K562 (cell line): ENCODE measurements at regions not wholly inside any gene's neighbourhood (a gene's known extent, or its start where the extent isn't known, plus 50 kb on each side); places are given as distances from the start of the nearest gene placed in this dataset.
A peak's percentile ranks its signal among the peaks of the same experiment; 100 is the strongest.

Source experiments
- ATAC-seq: fragments of 200-7000 bp; cut with Tn5 transposase; 3 replicates; pipeline ENCODE4 v1.9.1; 2020; ENCODE audit warnings: moderate library complexity
- BruUV-seq: library from RNA; stranded (reverse); fragments of 400-500 nt; replicated peaks from 2 replicates; lab custom pipeline; 2021; lab: Mats Ljungman, UMichigan
- CTCF ChIA-PET: fragments of 300-600 bp; formaldehyde crosslinking; extraction: SDS; loops from one replicate; lab custom pipeline; 2021; ENCODE audit warnings: low intra/inter-chr PET ratio; lab: Yijun Ruan, JAX
- POLR2A ChIA-PET: fragments of 300-600, 350-650 bp; sonication (Branson Sonifier 250); formaldehyde crosslinking; extraction: SDS; loops from one replicate; lab custom pipeline; 2021; ENCODE audit warnings: antibody characterized with exemption, inconsistent platforms; lab: Yijun Ruan, JAX
- DNase-seq, 4 experiments: peaks; one replicate each; pipeline versions ENCODE4 v3.0.0 to v3.0.0-alpha.2; 2011 to 2018; ENCODE audit warnings: low spot score in 3 of 4, mixed read lengths in 3 of 4; ENCODE audit errors: extremely low read depth in 1 of 4
- FAIRE-seq: peaks from 2 replicates; lab custom pipeline; 2011; peaks lifted over from hg19 to GRCh38; lab: Jason Lieb, UNC
- H2AFZ ChIP-seq: 2 replicates; pipeline ENCODE4 v1.6.0; 2011; ENCODE audit warnings: low read depth, low read length, control low read depth, inconsistent platforms
- H3K27ac ChIP-seq: fragments of 200-600 bp; 3 replicates; pipeline ENCODE4 v1.8.0; 2011; ENCODE audit warnings: low read depth, mild to moderate bottlenecking, control low read depth, inconsistent platforms, low read length, moderate library complexity, mixed read lengths; ENCODE audit errors: extremely low read depth
- H3K27me3 ChIP-seq, 2 experiments: fragments of 300-600 bp in 1 of 2; 2 replicates in 1 of 2; 3 replicates in 1 of 2; pipeline versions ENCODE4 v1.6.0 to v1.8.0; 2011; ENCODE audit warnings: inconsistent platforms in 2 of 2, low read length in 2 of 2, mild to moderate bottlenecking in 1 of 2, mixed read lengths in 1 of 2, moderate library complexity in 1 of 2; ENCODE audit not compliant: control insufficient read depth in 2 of 2, insufficient read depth in 2 of 2
- H3K36me3 ChIP-seq: fragments of 300-600 bp; 3 replicates; pipeline ENCODE4 v1.8.0; 2011; ENCODE audit warnings: mild to moderate bottlenecking, low read length, inconsistent platforms; ENCODE audit not compliant: control insufficient read depth, insufficient read depth
- H3K4me1 ChIP-seq, 2 experiments: fragments of 200-600 bp in 1 of 2; replicated peaks in 1 of 2; 2 replicates in 1 of 2; 3 replicates in 1 of 2; pipeline versions ENCODE4 v1.5.1 to v1.8.0; 2011; ENCODE audit warnings: inconsistent platforms in 2 of 2, low read length in 2 of 2, mild to moderate bottlenecking in 1 of 2, mixed read lengths in 1 of 2, moderate library complexity in 1 of 2; ENCODE audit not compliant: control insufficient read depth in 2 of 2, insufficient read depth in 2 of 2
- H3K4me2 ChIP-seq: 2 replicates; pipeline ENCODE4 v1.6.1; 2011; ENCODE audit warnings: low read length, control low read depth, inconsistent platforms, mixed read lengths; ENCODE audit not compliant: insufficient read depth
- H3K4me3 ChIP-seq: fragments of 200-600 bp; sonication (generic), shearing (Covaris generic); 2 replicates; pipeline ENCODE4 v1.5.1; 2016; ENCODE audit warnings: control low read depth, inconsistent platforms
- H3K79me2 ChIP-seq: fragments of 200-600 bp; 3 replicates; pipeline ENCODE4 v1.8.0; 2011; ENCODE audit warnings: low read length, inconsistent platforms; ENCODE audit not compliant: control insufficient read depth, insufficient read depth
- H3K9ac ChIP-seq, 2 experiments: 2 replicates each; pipeline versions ENCODE4 v1.6.0 to v1.6.1; 2011; ENCODE audit warnings: low read depth in 2 of 2, low read length in 2 of 2, control low read depth in 1 of 2, inconsistent platforms in 1 of 2, mild to moderate bottlenecking in 1 of 2, mixed read lengths in 1 of 2; ENCODE audit not compliant: insufficient read depth in 1 of 2
- H3K9me1 ChIP-seq: one replicate; pipeline ENCODE4 v1.6.0; 2011; ENCODE audit warnings: inconsistent platforms, mild to moderate bottlenecking, low read length, moderate library complexity; ENCODE audit not compliant: control insufficient read depth, insufficient read depth
- H3K9me3 ChIP-seq: replicated peaks from 2 replicates; pipeline ENCODE4 v1.5.1; 2011; ENCODE audit warnings: low read depth, low read length, inconsistent platforms; ENCODE audit not compliant: control insufficient read depth, insufficient read depth
- H4K20me1 ChIP-seq: replicated peaks from 2 replicates; pipeline ENCODE4 v1.6.1; 2011; ENCODE audit warnings: low read length, inconsistent platforms, mixed read lengths; ENCODE audit not compliant: control insufficient read depth, insufficient read depth
- KLF1 ChIP-seq: fragments of 450-650 bp; IDR thresholded peaks from 2 replicates; pipeline ENCODE4 v1.6.1; 2016; ENCODE audit warnings: missing genetic modification characterization, missing compliant biosample characterization
- REST ChIP-seq, 2 experiments: fragments of 450-650 bp; formaldehyde crosslinking in 1 of 2; IDR thresholded peaks; 2 replicates each; pipeline versions ENCODE4 v1.4.0 to v1.6.1; 2014 to 2020; ENCODE audit warnings: mild to moderate bottlenecking in 2 of 2, borderline replicate concordance in 1 of 2, low read depth in 1 of 2
- RNF219 ChIP-seq: fragments of 250-450 bp; sonication (Bioruptor Pico); IDR thresholded peaks from 2 replicates; pipeline ENCODE4 v1.5.0; 2022; ENCODE audit warnings: mild to moderate bottlenecking
- RUNX1 ChIP-seq: sonication (generic); IDR thresholded peaks from 2 replicates; pipeline ENCODE4 v1.6.1; 2016; ENCODE audit warnings: antibody characterized with exemption, low read depth
- SP2 ChIP-seq: IDR thresholded peaks from 2 replicates; pipeline ENCODE4 v1.6.1; 2011; ENCODE audit warnings: mild to moderate bottlenecking, low read depth, low read length, moderate library complexity; ENCODE audit not compliant: poor library complexity, severe bottlenecking; ENCODE audit errors: extremely low read depth
- TEAD4 ChIP-seq, 2 experiments: sonication (generic) in 1 of 2; formaldehyde crosslinking in 1 of 2; IDR thresholded peaks; 2 replicates each; pipeline versions ENCODE4 v1.6.1 to v1.8.0; 2012 to 2022; ENCODE audit warnings: borderline replicate concordance in 1 of 2, inconsistent platforms in 1 of 2, low read length in 1 of 2, mild to moderate bottlenecking in 1 of 2, missing genetic modification reagents in 1 of 2
- TRIM24 ChIP-seq, 2 experiments: fragments of 450-650 bp; IDR thresholded peaks; 2 replicates each; pipeline ENCODE4 v1.6.1; 2016
- ZBTB12 ChIP-seq: fragments of 250-450 bp; sonication (Bioruptor Pico); IDR thresholded peaks from 2 replicates; pipeline ENCODE4 v1.4.0; 2020
- WGBS: fragments of 100-300 bp; shearing (Covaris generic); methylation state at CpG from one replicate; pipeline ENCODE4 v1.1.6; 2016; ENCODE audit warnings: low coverage, mixed read lengths; ENCODE audit not compliant: insufficient coverage; ENCODE audit errors: missing lambda C conversion rate; 5-methylcytosine and 5-hydroxymethylcytosine counted together
- in situ Hi-C: fragments of 300-500 bp; cut with MboI; formaldehyde crosslinking; loops from 4 replicates; pipeline ENCODE4 v1.15.0; 2018; ENCODE audit warnings: inconsistent platforms, mixed read lengths
- intact Hi-C: fragments of 100-400 bp; cut with micrococcal nuclease; formaldehyde crosslinking; loops from 2 replicates; pipeline ENCODE4 v1.14.2; 2022

GRCh38 chr7:152568972-152569371 is 107.0 kb downstream of the XRCC2 start:
- no peak overlapping the region for H3K4me3 ChIP-seq
- H3K9me3 ChIP-seq = no peaks in the 10 kb centered on the region
- POLR2A ChIA-PET = interaction anchor here (0.7 to 0.9 kb wide), 2 partner anchors 10 kb away, joined by 4 to 5 read pairs; no protein-coding TSS in a partner anchor
- TF ChIP-seq SP2 (no peak), TRIM24 (IDR thresholded peaks at IDR 0.05) (no peak), RUNX1 (no peak), TEAD4 (IDR thresholded peaks at IDR 0.05; ENCODE audit: low read length) (no peak), TEAD4 (CRISPR knock-in tag; IDR thresholded peaks at IDR 0.05; ENCODE audit: borderline replicate concordance) (no peak), RNF219 (CRISPR knock-in tag) (no peak), ZBTB12 (CRISPR knock-in tag) (no peak), REST (IDR thresholded peaks at IDR 0.05; ENCODE audit: borderline replicate concordance) (no peak), REST (CRISPR knock-in tag; IDR thresholded peaks at IDR 0.05; ENCODE audit: low read depth) (no peak), KLF1 (no peak)
- peaks cover 43 to 56% of the 10 kb centered on the region in 2 experiments for H3K27me3 ChIP-seq
- H3K36me3 ChIP-seq = no peaks in the 10 kb centered on the region
- no peaks in the 10 kb centered on the region for H3K79me2 ChIP-seq
- no peak overlapping the region for H3K27ac ChIP-seq
- H3K9ac ChIP-seq = no peak overlapping the region
- in situ Hi-C loops = no loop called here
- CTCF ChIA-PET = no interaction called here
- WGBS = 14% methylated on average over 6 of the region's 6 CpGs
- no peak for FAIRE-seq
- ATAC-seq = peak; percentile 47; the same call in 2 of the 3 replicates
- H3K9me1 ChIP-seq = no peaks in the 10 kb centered on the region
- no peak overlapping the region for H3K4me2 ChIP-seq
- H2AFZ ChIP-seq = no peak overlapping the region
- intact Hi-C loops = no loop called here
- H3K4me1 ChIP-seq = peaks cover 0 to 5% of the 10 kb centered on the region in 2 experiments; a peak in 1 of 5 replicates
- DNase-seq = peak in 2 of 4 experiments; percentile 49 to 51
- BruUV-seq = no TSS peak
- no peaks in the 10 kb centered on the region for H4K20me1 ChIP-seq
